ENCODE measurements at regions not wholly inside any gene's neighbourhood (a gene's known extent, or its start where the extent isn't known, plus 50 kb on each side); places are given as distances from the start of the nearest gene placed in this dataset.

- Histone ChIP-seq H3K36me3 (no peaks in the 10 kb centered on the region), H3K27ac (replicated peaks) (no peak overlapping the region), H3K27me3 (ENCODE audit: low read depth) (peaks cover 21% of the 10 kb centered on the region), H3K4me3 (no peak overlapping the region), H3K9me3 (replicated peaks) (no peaks in the 10 kb centered on the region), H3K4me1 (no peaks in the 10 kb centered on the region)
- no peak for DNase-seq
- intact Hi-C loops (cut with micrococcal nuclease) = no loop called here
- TF ChIP-seq, protein P1, sequence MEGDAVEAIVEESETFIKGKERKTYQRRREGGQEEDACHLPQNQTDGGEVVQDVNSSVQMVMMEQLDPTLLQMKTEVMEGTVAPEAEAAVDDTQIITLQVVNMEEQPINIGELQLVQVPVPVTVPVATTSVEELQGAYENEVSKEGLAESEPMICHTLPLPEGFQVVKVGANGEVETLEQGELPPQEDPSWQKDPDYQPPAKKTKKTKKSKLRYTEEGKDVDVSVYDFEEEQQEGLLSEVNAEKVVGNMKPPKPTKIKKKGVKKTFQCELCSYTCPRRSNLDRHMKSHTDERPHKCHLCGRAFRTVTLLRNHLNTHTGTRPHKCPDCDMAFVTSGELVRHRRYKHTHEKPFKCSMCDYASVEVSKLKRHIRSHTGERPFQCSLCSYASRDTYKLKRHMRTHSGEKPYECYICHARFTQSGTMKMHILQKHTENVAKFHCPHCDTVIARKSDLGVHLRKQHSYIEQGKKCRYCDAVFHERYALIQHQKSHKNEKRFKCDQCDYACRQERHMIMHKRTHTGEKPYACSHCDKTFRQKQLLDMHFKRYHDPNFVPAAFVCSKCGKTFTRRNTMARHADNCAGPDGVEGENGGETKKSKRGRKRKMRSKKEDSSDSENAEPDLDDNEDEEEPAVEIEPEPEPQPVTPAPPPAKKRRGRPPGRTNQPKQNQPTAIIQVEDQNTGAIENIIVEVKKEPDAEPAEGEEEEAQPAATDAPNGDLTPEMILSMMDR (IDR thresholded peaks at IDR 0.05; ENCODE audit: borderline replicate concordance) = no peak
Observed at GRCh38 chr20:41888434-41888833, 270.3 kb upstream of the CHD6 start.

- intact Hi-C loops (cut with micrococcal nuclease) = no loop called here
- H3K9me3 ChIP-seq (replicated peaks) = no peaks in the 10 kb centered on the region
- H3K36me3 ChIP-seq = no peaks in the 10 kb centered on the region
- no peak for DNase-seq
- H3K4me3 ChIP-seq = no peak overlapping the region
- H3K27ac ChIP-seq (replicated peaks) = no peak overlapping the region
- peaks cover 28% of the 10 kb centered on the region for H3K27me3 ChIP-seq (ENCODE audit: low read depth)
- TF ChIP-seq, protein P1 (IDR thresholded peaks at IDR 0.05; ENCODE audit: borderline replicate concordance) = no peak
- H3K4me1 ChIP-seq = no peaks in the 10 kb centered on the region
Observed at GRCh38 chr20:41887500-41887899, 269.3 kb upstream of the CHD6 start.

DNA sequence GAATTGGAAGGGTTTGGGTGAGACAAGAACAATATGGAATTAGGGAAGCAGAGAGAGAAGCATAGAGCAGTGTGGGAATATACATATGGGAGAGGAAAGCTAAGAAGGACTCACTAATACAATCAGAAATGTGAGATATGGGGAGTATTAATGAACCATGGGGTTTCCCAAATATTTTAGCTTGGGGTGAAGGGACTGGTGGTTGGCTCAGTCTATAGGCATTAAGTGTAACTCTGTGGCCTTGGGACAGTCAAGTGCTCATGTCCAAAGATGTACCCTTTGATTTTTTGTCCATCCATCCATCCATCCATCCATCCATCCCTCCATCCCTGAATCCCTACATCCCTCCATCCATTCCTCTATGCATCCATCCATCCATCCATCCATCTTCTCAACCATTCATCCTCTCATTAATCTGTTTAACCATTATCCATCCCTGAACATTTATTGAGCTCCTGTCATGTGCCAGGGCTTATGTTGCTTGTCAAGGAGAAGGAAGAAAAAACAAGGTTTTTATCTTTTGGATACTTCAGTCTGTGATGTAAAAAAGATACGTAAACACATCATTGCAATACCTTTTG lies 263.4 kb upstream of the CHD6 start:
- Histone ChIP-seq H3K9me3 (replicated peaks) (no peaks in the 10 kb centered on the region), H3K4me1 (no peaks in the 10 kb centered on the region), H3K36me3 (no peaks in the 10 kb centered on the region), H3K4me3 (no peak overlapping the region), H3K27ac (replicated peaks) (no peak overlapping the region), H3K27me3 (ENCODE audit: low read depth) (peaks cover 24% of the 10 kb centered on the region)
- no peak for DNase-seq
- intact Hi-C loops (cut with micrococcal nuclease) = no loop called here
- TF ChIP-seq, protein P1 (IDR thresholded peaks at IDR 0.05; ENCODE audit: borderline replicate concordance) = no peak

GRCh38 chr20:41879123-41879522 lies 260.9 kb upstream of the CHD6 start:
- H3K27ac ChIP-seq (replicated peaks) = no peak overlapping the region
- no peak for DNase-seq
- H3K36me3 ChIP-seq = no peaks in the 10 kb centered on the region
- TF ChIP-seq, protein P1 (IDR thresholded peaks at IDR 0.05; ENCODE audit: borderline replicate concordance) = no peak
- H3K4me3 ChIP-seq = no peak overlapping the region
- intact Hi-C loops (cut with micrococcal nuclease) = no loop called here
- no peaks in the 10 kb centered on the region for H3K4me1 ChIP-seq
- peaks cover 25% of the 10 kb centered on the region for H3K27me3 ChIP-seq (ENCODE audit: low read depth)
- H3K9me3 ChIP-seq (replicated peaks) = no peaks in the 10 kb centered on the region

DNA sequence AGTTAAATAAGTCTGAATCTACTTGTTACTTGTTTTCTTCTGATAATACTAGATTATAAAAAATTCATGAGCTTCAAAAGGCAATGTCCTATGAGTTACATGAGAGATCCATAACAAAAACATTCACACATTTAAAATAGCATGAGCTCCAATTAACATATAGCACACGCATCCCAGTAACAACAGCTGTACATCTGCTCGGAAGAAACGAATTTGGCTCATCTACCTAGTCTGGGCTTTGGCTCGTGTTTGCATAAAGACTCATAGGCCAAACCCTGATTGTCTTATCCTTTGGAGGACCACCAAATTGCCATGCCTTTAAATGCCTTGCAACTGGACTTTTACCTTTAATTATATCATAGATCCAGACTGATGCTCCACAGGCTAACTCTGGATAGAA lies 259.7 kb upstream of the CHD6 start:
- Histone ChIP-seq H3K4me1 (no peaks in the 10 kb centered on the region), H3K9me3 (replicated peaks) (no peaks in the 10 kb centered on the region), H3K36me3 (no peaks in the 10 kb centered on the region), H3K27ac (replicated peaks) (no peak overlapping the region), H3K27me3 (ENCODE audit: low read depth) (peaks cover 24% of the 10 kb centered on the region), H3K4me3 (no peak overlapping the region)
- TF ChIP-seq, protein P1 (IDR thresholded peaks at IDR 0.05; ENCODE audit: borderline replicate concordance) = no peak
- DNase-seq = no peak
- intact Hi-C loops (cut with micrococcal nuclease) = no loop called here
